ENCODE measurements at regions not wholly inside any gene's neighbourhood (a gene's known extent, or its start where the extent isn't known, plus 50 kb on each side); places are given as distances from the start of the nearest gene placed in this dataset.
A peak's percentile ranks its signal among the peaks of the same experiment; 100 is the strongest.

GRCh38 chr15:96064351-96064756 lies 266.1 kb upstream of the NR2F2 start:
- peak; percentile 13 for DNase-seq
- Histone ChIP-seq H3K36me3 (no peaks in the 10 kb centered on the region), H3K9me3 (no peaks in the 10 kb centered on the region), H3K27me3 (no peaks in the 10 kb centered on the region), H3K4me3 (no peak overlapping the region)

DNA sequence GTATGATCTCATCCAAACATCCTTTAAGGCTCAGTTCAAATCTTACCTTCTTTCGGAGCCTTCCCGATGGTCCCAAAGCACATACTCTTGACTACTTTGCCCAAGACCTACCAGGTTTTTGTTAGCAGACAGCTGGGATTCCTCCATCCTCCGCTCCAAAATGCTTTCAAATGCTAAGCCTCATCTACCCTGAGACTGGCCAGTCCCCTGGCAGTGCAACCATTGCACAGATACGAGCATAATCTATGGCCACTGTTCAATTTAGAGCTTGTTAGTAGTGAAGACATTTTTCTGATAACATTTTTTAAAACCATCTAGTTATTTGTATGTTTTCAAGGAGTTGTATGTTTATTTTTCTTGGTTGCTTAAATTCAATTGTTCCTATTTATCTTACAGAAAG lies 264.4 kb upstream of the NR2F2 start:
- peaks cover 4% of the 10 kb centered on the region for H3K9me3 ChIP-seq
- H3K4me3 ChIP-seq = no peak overlapping the region
- no peak for DNase-seq
- no peaks in the 10 kb centered on the region for H3K36me3 ChIP-seq
- H3K27me3 ChIP-seq = no peaks in the 10 kb centered on the region

DNA sequence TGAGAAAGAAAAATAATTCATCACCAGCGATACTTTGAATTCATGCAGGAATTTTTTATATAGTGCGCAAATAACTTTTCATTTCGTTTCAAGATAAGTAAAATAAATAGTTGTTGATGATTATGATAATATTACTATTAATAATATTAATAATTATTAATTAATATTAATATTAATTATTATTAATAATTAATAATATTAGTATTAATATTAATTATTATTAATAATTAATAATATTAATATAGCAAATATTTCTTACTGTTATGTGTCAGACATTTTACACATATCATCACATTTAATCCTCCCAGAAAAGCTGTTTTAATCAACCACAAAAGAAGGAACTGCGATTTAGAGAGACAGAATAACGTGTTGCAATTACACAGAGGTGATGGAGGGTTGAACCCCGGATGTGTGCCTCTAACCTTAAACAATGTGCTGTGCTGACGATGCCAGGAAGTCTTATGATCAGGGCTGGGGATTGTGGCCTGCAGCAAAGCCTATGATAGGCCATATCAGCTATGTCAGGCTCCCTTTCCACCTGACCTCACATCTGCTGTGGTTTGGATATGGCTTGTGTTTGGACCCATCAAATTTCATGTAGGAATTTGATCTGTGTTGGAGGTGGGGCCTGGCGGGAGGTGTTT lies 263.5 kb upstream of the NR2F2 start:
- Histone ChIP-seq H3K27me3 (no peaks in the 10 kb centered on the region), H3K36me3 (no peaks in the 10 kb centered on the region), H3K9me3 (peaks cover 4% of the 10 kb centered on the region), H3K4me3 (no peak overlapping the region)
- DNase-seq = no peak

- no peak for DNase-seq
Observed at GRCh38 chr15:96067677-96068076, 262.8 kb upstream of the NR2F2 start.

GRCh38 chr15:96068897-96069296 lies 261.6 kb upstream of the NR2F2 start:
- no peak overlapping the region for H3K4me3 ChIP-seq
- DNase-seq = no peak
- peaks cover 4% of the 10 kb centered on the region for H3K9me3 ChIP-seq
- no peaks in the 10 kb centered on the region for H3K36me3 ChIP-seq
- no peaks in the 10 kb centered on the region for H3K27me3 ChIP-seq

More at GRCh38 chr15:96067677-96068076, 262.8 kb upstream of the NR2F2 start:
- Histone ChIP-seq H3K9me3 (peaks cover 4% of the 10 kb centered on the region), H3K27me3 (no peaks in the 10 kb centered on the region), H3K4me3 (no peak overlapping the region), H3K36me3 (no peaks in the 10 kb centered on the region)

GRCh38 chr15:96070636-96071035 lies 259.9 kb upstream of the NR2F2 start:
- peak; percentile 72 for DNase-seq
- no peaks in the 10 kb centered on the region for H3K36me3 ChIP-seq
- no peak overlapping the region for H3K4me3 ChIP-seq
- H3K9me3 ChIP-seq = peaks cover 4% of the 10 kb centered on the region
- no peaks in the 10 kb centered on the region for H3K27me3 ChIP-seq

DNA sequence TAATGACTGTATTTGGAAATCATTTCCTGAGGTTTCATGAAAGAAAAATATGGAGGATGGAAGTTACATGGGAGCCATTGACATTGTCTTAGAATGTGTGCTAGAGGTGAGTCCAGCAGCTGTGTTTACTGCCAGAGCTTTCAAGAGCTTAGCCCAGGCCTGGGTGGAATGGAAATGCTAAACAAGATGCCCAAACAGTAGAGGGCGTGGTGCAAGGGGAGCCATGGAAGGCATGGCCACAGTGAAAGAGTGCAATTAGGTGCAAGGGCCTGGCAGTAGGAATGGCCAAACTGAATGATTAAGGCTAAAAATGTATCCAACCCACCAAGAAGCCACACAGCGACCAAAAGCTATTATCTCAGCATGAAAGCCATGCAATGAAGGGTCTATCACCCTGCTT lies 257.7 kb upstream of the NR2F2 start:
- H3K36me3 ChIP-seq = no peaks in the 10 kb centered on the region
- H3K9me3 ChIP-seq = peaks cover 4% of the 10 kb centered on the region
- no peak overlapping the region for H3K4me3 ChIP-seq
- DNase-seq = no peak
- H3K27me3 ChIP-seq = no peaks in the 10 kb centered on the region

- peaks cover 4% of the 10 kb centered on the region for H3K9me3 ChIP-seq
- no peaks in the 10 kb centered on the region for H3K27me3 ChIP-seq
- no peak overlapping the region for H3K4me3 ChIP-seq
- H3K36me3 ChIP-seq = no peaks in the 10 kb centered on the region
- DNase-seq = no peak
Observed at GRCh38 chr15:96073908-96074307, 256.6 kb upstream of the NR2F2 start.

DNA sequence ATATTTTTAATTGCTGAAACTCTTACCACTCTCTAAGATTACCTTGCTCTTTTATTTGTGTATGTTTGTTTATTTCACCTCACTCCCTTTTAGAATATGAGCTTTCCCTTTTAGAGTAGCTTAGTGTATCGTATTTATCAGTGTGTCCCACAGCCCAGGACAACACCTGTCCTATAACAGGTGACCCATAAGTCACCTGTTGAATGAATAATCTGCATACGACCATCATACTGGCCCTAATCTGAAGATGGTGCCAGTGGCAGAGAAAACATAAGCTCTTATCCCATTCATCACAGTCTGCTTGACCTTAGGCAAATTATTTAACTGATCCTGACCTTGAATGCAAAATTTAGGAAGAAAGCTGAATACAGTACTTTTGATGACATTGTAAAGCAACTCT lies 254.6 kb upstream of the NR2F2 start:
- H3K36me3 ChIP-seq = no peaks in the 10 kb centered on the region
- DNase-seq = no peak
- H3K9me3 ChIP-seq = no peaks in the 10 kb centered on the region

GRCh38 chr15:96076350-96076749 lies 254.2 kb upstream of the NR2F2 start:
- DNase-seq = no peak
- Histone ChIP-seq H3K9me3 (no peaks in the 10 kb centered on the region), H3K27me3 (no peaks in the 10 kb centered on the region), H3K36me3 (no peaks in the 10 kb centered on the region), H3K4me3 (no peak overlapping the region)

More for the DNA sequence above, 254.6 kb upstream of the NR2F2 start:
- Histone ChIP-seq H3K27me3 (no peaks in the 10 kb centered on the region), H3K4me3 (no peak overlapping the region)

- no peak for DNase-seq
- no peak overlapping the region for H3K4me3 ChIP-seq
- H3K9me3 ChIP-seq = no peaks in the 10 kb centered on the region; the same call in 1 of the 2 replicates
- H3K27me3 ChIP-seq = no peaks in the 10 kb centered on the region
- H3K36me3 ChIP-seq = no peaks in the 10 kb centered on the region
Observed at GRCh38 chr15:96079041-96079440, 251.5 kb upstream of the NR2F2 start.

- Histone ChIP-seq H3K36me3 (no peaks in the 10 kb centered on the region), H3K9me3 (no peaks in the 10 kb centered on the region; the same call in 1 of the 2 replicates), H3K27me3 (no peaks in the 10 kb centered on the region), H3K4me3 (no peak overlapping the region)
- DNase-seq = no peak
Observed at GRCh38 chr15:96079882-96080281, 250.6 kb upstream of the NR2F2 start.

GRCh38 chr15:96086164-96086563 lies 244.3 kb upstream of the NR2F2 start:
- H3K27me3 ChIP-seq = no peaks in the 10 kb centered on the region
- no peak overlapping the region for H3K4me3 ChIP-seq
- H3K36me3 ChIP-seq = no peaks in the 10 kb centered on the region
- H3K9me3 ChIP-seq = no peaks in the 10 kb centered on the region; the same call in 1 of the 2 replicates
- DNase-seq = no peak

DNA sequence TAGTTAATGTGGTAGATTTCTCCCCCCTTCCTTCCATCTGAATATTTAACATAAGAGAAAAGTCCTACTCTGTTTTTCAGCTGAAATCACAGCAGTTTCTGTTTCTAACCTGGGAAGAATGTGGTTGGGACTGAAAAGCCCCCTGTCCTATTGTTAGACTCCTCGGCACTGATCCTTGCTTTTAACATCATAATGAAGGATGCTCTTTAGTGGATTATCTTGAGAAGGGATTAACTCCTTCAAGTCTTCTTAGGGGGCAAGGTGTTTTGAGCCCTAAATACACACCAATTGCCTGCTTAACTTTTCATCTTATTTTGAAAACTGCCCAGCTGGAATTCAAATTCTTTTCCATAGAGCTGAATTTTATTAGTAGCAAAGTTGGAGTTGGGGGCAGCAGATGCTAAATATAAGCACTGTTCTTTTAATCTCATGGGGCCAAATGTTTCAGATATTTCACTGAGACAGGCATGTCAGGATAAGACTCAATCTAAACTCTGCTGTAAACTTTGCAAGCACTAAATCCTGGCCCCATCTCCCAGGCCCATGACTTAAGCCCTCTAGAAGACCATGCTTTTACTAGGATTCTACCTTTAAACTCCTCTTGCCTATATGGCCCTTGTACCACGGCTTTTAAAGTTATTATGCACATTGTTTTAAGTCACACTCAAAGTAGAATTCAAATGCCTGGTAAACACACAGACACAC lies 243.2 kb upstream of the NR2F2 start:
- no peaks in the 10 kb centered on the region for H3K27me3 ChIP-seq
- H3K4me3 ChIP-seq = no peak overlapping the region
- no peaks in the 10 kb centered on the region; the same call in 1 of the 2 replicates for H3K9me3 ChIP-seq
- no peaks in the 10 kb centered on the region for H3K36me3 ChIP-seq
- DNase-seq = no peak

DNA sequence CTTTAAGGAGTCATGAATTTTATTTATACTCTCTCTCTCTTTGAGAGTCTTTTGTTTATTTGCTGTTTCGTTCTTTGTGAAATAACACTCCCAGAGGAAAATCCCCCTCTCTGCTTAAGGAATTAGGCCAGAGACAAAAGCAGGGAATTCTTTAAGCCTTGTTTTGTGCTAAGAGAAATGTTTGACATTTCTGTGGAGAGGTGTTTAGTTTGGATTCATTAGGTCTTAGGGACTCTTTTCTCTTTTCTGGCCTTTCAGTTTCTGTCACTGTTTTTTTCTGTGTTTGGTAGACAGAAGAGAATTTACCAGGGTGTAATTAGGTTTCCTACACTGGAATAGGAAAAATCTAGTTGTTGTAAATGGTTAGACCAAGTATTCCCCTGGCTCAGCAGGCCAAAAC lies 241.8 kb upstream of the NR2F2 start:
- DNase-seq = no peak
- Histone ChIP-seq H3K9me3 (no peaks in the 10 kb centered on the region), H3K36me3 (no peaks in the 10 kb centered on the region), H3K27me3 (no peaks in the 10 kb centered on the region), H3K4me3 (no peak overlapping the region)

DNA sequence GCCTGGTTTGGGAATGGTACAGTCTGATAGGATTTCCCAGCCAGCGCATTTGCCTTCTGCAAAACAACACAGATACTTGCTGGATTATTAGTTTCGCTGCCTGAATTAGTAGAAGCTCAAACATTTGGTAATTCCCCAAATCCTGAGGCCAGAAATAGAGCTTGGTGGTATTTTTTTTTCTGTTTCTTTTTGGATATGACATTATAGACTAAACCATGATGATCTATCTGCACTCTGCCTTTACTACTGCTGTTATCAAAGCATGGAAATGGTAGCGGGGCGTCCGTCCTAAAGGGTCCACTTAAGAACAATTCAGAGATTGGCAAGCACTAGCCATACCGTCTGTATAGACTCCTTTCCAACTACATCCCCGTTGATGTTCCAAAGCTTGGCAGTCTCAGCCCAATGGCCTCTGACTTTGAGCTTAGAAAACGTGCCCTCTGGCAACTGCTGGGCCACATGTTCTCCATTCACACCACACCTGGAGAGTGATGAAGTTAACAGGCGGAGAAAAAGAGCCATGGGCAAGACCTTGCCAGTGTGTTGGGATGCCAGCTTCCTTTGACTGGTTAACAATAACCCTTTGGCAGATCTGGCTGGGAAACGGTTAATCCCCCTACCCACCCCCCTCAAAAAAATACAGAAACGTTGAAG lies 241.0 kb upstream of the NR2F2 start:
- no peaks in the 10 kb centered on the region for H3K36me3 ChIP-seq
- no peak overlapping the region for H3K4me3 ChIP-seq
- H3K27me3 ChIP-seq = no peaks in the 10 kb centered on the region
- DNase-seq = no peak
- H3K9me3 ChIP-seq = no peaks in the 10 kb centered on the region

DNA sequence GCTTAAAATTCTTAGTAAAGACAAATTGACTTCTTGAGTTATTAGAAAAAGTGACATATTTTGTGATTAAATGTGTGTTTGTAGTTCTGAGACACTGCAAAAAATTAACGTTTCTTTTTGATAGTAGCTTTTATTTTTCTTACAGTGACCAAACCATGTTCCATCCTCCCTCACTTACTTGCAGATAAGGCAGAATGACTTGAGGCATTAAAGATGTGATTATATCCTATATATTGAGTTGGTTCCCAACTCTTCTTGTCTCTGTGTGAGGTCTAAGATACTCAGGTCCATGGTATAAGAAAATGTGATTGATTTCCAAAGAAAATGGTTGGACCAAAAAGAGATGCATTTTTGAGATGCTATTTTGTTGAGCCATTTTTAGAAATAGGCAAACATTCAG lies 238.3 kb upstream of the NR2F2 start:
- no peaks in the 10 kb centered on the region for H3K36me3 ChIP-seq
- no peak overlapping the region for H3K4me3 ChIP-seq
- H3K27me3 ChIP-seq = no peaks in the 10 kb centered on the region
- DNase-seq = no peak
- no peaks in the 10 kb centered on the region for H3K9me3 ChIP-seq

- no peaks in the 10 kb centered on the region for H3K36me3 ChIP-seq
- no peaks in the 10 kb centered on the region for H3K27me3 ChIP-seq
- H3K9me3 ChIP-seq = no peaks in the 10 kb centered on the region
- no peak overlapping the region for H3K4me3 ChIP-seq
- no peak for DNase-seq
Observed at GRCh38 chr15:96093063-96093462, 237.4 kb upstream of the NR2F2 start.
